GM21390 (cell line): ENCODE measurements at regions not wholly inside any gene's neighbourhood (a gene's known extent, or its start where the extent isn't known, plus 50 kb on each side); places are given as distances from the start of the nearest gene placed in this dataset.
"Not testable (repeated sequence)": the region's sequence is repeated elsewhere in the genome, so short reads cannot be mapped to it uniquely, and the experiment has no call there.

Experiments
- ATAC-seq: cut with Tn5 transposase; IDR thresholded peaks from one replicate; pipeline ENCODE4 v1.9.1; 2021; ENCODE audit not compliant: unreplicated experiment

GRCh38 chr15:62218841-62219240, 53.8 kb upstream of the C2CD4B start:
- ATAC-seq = no peak

GRCh38 chr15:62219799-62220198, 54.7 kb upstream of the C2CD4B start:
- ATAC-seq = no peak

GRCh38 chr15:62223020-62223419, 57.9 kb upstream of the C2CD4B start:
- ATAC-seq = no peak

- ATAC-seq = no peak
Observed at GRCh38 chr15:62228604-62229003, 63.5 kb upstream of the C2CD4B start.

- ATAC-seq = no peak
Observed at GRCh38 chr15:62231856-62232255, 66.8 kb upstream of the C2CD4B start.

GRCh38 chr15:62240121-62241096, 75.3 kb upstream of the C2CD4B start:
- no peak for ATAC-seq

- no peak for ATAC-seq
Observed at GRCh38 chr15:62241135-62241770, 76.2 kb upstream of the C2CD4B start.

- ATAC-seq = no peak
Observed at GRCh38 chr15:62242999-62243398, 77.9 kb upstream of the C2CD4B start.

GRCh38 chr15:62244762-62245161, 79.7 kb upstream of the C2CD4B start:
- ATAC-seq = no peak

- ATAC-seq = no peak
Observed at GRCh38 chr15:62248277-62248984, 83.3 kb upstream of the C2CD4B start.

GRCh38 chr15:62249501-62249900, 84.4 kb upstream of the C2CD4B start:
- ATAC-seq = no peak

GRCh38 chr15:62250186-62250585, 85.1 kb upstream of the C2CD4B start:
- ATAC-seq = no peak

GRCh38 chr15:62250978-62251377, 85.9 kb upstream of the C2CD4B start:
- no peak for ATAC-seq

- no peak for ATAC-seq
Observed at GRCh38 chr15:62253294-62253693, 88.2 kb upstream of the C2CD4B start.

GRCh38 chr15:62254137-62254934, 89.3 kb upstream of the C2CD4B start:
- ATAC-seq = no peak

GRCh38 chr15:62256430-62256829, 91.3 kb upstream of the C2CD4B start:
- not testable (repeated sequence) for ATAC-seq

- ATAC-seq = no peak
Observed at GRCh38 chr15:62257996-62258521, 93.0 kb upstream of the C2CD4B start.

GRCh38 chr15:62262305-62262941, 97.3 kb upstream of the C2CD4B start:
- ATAC-seq = no peak

GRCh38 chr15:62264196-62264595, 99.1 kb upstream of the C2CD4B start:
- no peak for ATAC-seq

GRCh38 chr15:62269504-62269903, 104.4 kb upstream of the C2CD4B start:
- ATAC-seq = no peak
